RCC 7860 (cell line): ENCODE measurements at regions not wholly inside any gene's neighbourhood (a gene's known extent, or its start where the extent isn't known, plus 50 kb on each side); places are given as distances from the start of the nearest gene placed in this dataset.
"Not testable (repeated sequence)": the region's sequence is repeated elsewhere in the genome, so short reads cannot be mapped to it uniquely, and the experiment has no call there.

Experiments
- DNase-seq: peaks from one replicate; pipeline ENCODE4 v3.0.0-alpha.2; 2015; ENCODE audit warnings: low spot score
- FAIRE-seq: peaks from 2 replicates; lab custom pipeline; 2012; peaks lifted over from hg19 to GRCh38; lab: Jason Lieb, UNC

DNA sequence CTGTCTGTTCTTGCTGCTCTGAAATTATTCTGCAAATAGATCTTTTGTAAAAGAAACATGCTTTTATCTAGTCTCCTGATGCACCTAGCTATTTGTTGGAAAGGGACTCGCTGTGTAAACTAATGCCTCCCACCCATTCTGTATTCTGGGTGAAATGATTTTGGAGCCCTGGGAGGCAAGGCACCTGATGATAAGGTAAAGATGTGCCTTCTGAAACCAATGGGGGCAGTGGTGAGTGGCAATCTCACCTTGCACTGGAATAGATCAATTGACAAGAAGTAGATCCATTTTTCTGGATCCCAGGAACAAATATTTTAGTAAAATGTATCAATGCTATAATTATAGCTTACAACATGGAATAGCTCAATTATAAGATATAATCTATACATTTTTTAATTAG is 170.5 kb upstream of the SPATA31A3 start:
- not testable (repeated sequence) for DNase-seq, FAIRE-seq

GRCh38 chr9:67155218-67155617 is 162.9 kb upstream of the SPATA31A3 start:
- not testable (repeated sequence) for DNase-seq, FAIRE-seq

DNA sequence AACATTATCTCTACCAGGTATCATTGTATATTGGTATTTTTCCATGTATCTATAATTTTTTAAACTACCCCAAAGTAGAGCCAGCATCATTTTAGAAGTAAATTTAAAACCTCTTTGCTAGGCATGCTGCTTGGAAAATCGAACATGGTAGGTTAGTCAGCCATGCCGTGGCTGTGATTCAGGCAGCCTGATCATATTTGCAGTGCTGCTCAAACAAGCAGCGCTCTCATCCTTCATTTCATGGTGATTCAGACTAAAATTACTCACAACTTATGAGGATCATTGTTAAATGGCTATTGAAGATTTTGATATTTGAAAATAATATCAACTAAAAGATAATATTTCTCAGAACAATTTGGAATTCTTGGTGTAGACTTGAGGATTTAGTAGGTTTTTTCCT is 161.2 kb upstream of the SPATA31A3 start:
- FAIRE-seq, DNase-seq: not testable (repeated sequence)

DNA sequence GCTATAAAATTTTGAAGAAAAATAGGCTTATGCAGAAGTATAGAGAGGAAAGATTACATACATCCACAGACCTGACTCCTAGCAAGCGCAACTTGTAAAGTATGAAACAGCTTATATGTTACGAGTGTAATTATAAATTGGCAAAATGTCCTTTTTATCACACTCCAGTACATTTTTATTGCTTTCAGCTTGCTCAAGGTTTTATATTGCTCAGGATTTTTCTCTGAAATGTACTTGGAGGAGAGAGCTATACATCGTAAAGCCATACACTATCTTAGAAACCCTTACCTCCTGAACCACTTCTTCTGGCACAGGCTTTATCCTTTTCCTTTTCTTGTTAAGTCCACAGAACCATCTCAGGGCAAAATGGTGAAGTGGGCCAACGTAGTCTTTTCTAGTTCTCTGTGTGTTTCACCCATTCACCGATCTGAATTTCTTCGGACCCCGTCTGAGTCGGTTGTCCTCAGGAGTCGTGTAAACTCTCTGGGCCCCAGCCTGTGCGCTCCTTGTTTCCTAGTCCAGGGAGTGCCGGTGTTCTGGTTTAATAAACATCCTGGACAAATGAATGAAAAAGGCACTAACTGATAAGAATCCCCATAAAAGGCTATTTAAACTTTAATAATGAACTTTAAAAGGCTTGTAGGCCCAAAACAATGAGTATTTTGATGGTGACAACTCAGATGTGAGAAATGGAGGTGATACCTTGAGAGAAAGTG is 150.2 kb upstream of the SPATA31A3 start:
- FAIRE-seq, DNase-seq: not testable (repeated sequence)

DNA sequence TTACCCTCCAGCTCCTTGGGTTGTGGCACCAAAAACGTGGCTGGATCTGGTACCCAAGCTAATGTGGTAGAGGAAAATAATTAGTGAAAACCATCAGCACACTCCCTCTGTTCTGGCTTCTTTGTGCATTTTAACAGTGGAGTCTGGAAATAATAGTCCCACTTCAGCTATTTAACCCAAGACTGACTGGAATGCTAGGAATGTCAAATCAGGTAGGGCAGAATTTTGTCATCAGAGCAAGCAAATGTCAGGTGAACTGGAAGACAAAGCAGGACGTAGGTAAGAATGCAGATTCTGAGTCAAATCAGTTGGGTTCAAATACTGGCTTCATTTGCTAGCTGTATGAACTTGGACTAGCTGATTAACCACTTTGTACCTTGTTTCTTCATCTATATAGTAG is 144.0 kb upstream of the SPATA31A3 start:
- not testable (repeated sequence) for DNase-seq, FAIRE-seq

- DNase-seq, FAIRE-seq: not testable (repeated sequence)
Measured at GRCh38 chr9:67133124-67133523, 140.8 kb upstream of the SPATA31A3 start.

- DNase-seq, FAIRE-seq: not testable (repeated sequence)
Measured at GRCh38 chr9:67116761-67117160, 124.4 kb upstream of the SPATA31A3 start.

DNA sequence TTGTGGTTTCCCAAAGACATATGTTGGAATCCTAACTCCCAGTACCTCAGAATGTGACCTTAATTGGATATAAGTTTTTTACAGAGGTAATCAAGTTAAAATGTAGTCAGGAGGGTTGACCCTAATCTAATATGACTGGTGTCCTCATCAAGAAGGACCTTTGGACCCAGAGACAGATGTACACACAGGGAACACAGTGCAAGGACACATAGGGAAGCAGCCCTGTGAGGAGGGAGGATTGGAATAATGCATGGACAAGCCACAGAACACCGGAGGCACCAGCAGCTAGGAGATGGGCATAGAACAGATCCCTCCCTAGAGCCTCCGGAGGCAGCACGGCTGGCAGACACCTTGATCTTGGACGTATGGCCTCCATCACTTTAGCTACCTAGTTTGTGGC is 119.8 kb upstream of the SPATA31A3 start:
- not testable (repeated sequence) for FAIRE-seq

DNA sequence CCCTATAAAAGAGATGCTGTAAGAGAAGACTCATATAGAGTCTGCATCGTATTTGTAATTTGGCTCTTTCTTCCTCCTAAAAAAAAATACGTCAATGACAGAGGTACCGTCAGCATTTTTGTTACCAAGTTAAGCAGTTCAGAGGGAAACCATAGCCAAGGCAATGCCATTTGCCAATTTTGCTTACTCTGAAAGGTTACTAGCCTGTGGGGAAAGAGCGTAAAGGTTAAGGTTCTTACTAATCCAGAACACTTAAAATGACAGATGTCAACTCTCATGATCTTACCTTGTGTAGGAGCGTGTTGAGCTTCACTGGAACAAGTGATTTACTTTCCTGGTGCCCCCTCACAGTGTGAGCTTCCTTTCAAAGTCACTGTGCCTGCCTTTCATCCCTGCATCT is 119.4 kb upstream of the SPATA31A3 start:
- DNase-seq, FAIRE-seq: not testable (repeated sequence)

More for the DNA sequence above, 119.8 kb upstream of the SPATA31A3 start:
- not testable (repeated sequence) for DNase-seq

DNA sequence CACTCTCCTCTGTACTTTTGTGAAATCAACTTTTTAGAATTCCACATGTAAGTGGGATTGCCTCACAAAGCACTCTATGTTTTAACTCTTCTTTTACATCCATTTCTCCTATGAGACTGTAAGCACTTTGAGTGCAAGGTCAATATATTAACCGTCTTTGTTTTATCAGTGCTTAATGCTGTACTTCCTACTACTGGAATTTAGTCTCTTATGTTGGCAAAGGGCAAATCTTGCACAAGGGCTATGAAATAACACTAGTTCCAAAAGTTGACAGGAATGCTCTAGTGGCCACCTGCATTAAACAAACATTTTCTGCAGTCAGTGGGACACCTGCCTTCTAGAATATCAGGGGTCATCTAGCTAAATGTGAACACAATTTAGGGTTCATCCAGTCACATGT is 117.5 kb upstream of the SPATA31A3 start:
- DNase-seq, FAIRE-seq: not testable (repeated sequence)

DNA sequence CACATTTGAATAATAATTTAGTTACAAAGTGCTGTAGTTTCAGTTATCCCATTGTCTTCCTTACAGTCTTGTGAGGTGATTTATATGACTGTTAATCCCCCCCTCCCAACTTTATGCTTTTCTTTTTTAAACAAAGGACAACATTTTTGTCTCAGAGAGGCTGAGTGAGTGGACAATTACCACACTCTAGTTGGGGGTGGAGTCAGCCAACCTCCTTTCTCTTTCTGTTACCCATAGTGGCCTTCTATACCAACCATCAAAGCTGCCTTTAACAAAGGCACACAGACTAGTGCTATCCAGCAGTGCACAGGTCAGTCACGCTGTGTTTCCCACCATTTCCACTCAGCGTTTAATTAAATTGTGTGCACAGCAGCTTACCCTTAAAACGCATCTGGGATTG is 114.3 kb upstream of the SPATA31A3 start:
- DNase-seq, FAIRE-seq: not testable (repeated sequence)

- FAIRE-seq, DNase-seq: not testable (repeated sequence)
Measured at GRCh38 chr9:67102506-67103276, 110.3 kb upstream of the SPATA31A3 start.

DNA sequence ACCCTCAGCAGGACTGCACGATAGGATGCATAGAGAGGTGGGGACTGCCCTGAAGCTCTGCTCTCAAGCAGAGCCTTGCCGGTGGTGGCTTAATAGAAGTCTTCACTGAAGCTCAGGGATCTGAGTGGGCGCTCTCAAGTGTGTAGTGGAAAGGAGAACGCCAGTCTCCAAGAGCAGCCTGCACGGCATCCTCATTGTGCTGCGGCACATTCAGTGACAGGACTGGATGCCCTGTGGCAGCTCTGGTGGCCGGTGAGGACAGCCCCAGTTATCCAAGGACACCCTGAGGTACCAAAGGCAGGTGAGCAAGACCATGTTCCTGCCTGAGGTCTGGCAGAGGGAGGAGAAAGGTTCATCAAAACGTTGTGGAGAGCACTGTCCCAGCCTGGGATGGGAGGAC is 98.8 kb upstream of the SPATA31A3 start:
- not testable (repeated sequence) for DNase-seq, FAIRE-seq

DNA sequence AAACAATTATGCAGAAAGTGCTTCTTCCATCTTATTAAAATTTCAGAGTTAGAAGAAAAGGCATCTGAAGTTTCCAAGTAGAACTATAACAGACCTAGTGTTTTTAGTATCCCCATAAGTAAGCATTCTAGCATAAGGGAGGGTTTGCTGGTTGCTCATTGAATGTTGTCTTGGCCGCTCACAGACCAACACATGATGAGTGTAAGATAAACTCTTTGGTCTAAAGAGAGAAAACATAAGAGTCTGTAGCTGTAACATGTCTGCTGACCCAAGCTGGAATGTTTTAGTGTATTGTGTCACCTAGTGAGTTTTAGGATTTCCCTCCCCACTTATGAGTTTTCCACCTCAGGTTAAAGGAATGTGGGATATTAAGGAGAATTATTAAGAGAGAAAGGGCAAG is 94.5 kb upstream of the SPATA31A3 start:
- FAIRE-seq, DNase-seq: not testable (repeated sequence)

DNA sequence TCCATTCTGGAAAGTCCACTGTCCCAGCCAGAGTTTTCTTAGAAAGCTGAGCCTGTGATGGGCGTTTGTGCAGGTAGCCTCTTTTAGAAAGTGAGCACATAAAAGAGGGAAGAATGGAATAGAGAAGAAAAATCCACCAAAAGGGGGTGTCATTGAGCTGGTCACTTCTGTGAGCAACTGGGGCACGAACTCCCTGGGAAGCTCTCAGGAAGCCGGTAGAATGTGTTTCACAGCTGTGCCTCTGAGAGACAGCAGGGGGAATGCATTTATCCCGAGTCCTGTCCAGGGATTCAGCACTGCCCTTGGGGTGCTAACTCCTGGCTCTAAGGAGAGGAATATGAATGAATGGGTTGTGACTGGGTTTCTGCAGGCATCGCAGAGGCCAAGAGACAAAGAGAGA is 73.8 kb upstream of the SPATA31A3 start:
- DNase-seq, FAIRE-seq: not testable (repeated sequence)

- DNase-seq = peak; percentile 3
- not testable (repeated sequence) for FAIRE-seq
Measured at GRCh38 chr9:67058898-67059715, 66.8 kb upstream of the SPATA31A3 start.
